Loucy (cell line): ENCODE measurements at regions not wholly inside any gene's neighbourhood (a gene's known extent, or its start where the extent isn't known, plus 50 kb on each side); places are given as distances from the start of the nearest gene placed in this dataset.

Experiments
- H2AFZ ChIP-seq: fragments of 200-600 bp; sonication (generic); 2 replicates; pipeline ENCODE4 v1.6.0; 2016; ENCODE audit warnings: antibody characterized with exemption, mild to moderate bottlenecking, low read length, moderate library complexity
- H3F3A ChIP-seq: fragments of 200-600 bp; 2 replicates; pipeline ENCODE4 v1.6.0; 2016; ENCODE audit warnings: antibody characterized with exemption, low read depth, mild to moderate bottlenecking
- H3K27me3 ChIP-seq: fragments of 200-600 bp; sonication (generic); 2 replicates; pipeline ENCODE4 v1.6.1; 2014; ENCODE audit warnings: low read length, mild to moderate bottlenecking; ENCODE audit not compliant: insufficient read depth, poor library complexity, severe bottlenecking
- H3K36me3 ChIP-seq: fragments of 200-600 bp; sonication (generic); 2 replicates; pipeline ENCODE4 v1.6.1; 2016; ENCODE audit warnings: low read length; ENCODE audit not compliant: insufficient read depth
- H3K4me1 ChIP-seq: fragments of 200-600 bp; sonication (generic); 2 replicates; pipeline ENCODE4 v1.5.1; 2014; ENCODE audit warnings: low read length, mild to moderate bottlenecking; ENCODE audit not compliant: insufficient read depth, poor library complexity, severe bottlenecking
- H3K4me2 ChIP-seq: fragments of 200-600 bp; sonication (generic); 2 replicates; pipeline ENCODE4 v1.6.0; 2014; ENCODE audit warnings: antibody characterized with exemption, low read length, low read depth, mild to moderate bottlenecking; ENCODE audit not compliant: poor library complexity, severe bottlenecking
- H3K4me3 ChIP-seq: fragments of 200-600 bp; sonication (generic); 2 replicates; pipeline ENCODE4 v1.5.1; 2014; ENCODE audit warnings: low read length, mild to moderate bottlenecking, mixed read lengths; ENCODE audit not compliant: poor library complexity, severe bottlenecking
- H3K79me2 ChIP-seq: fragments of 200-600 bp; sonication (generic); 2 replicates; pipeline ENCODE4 v1.6.1; 2014; ENCODE audit warnings: low read length; ENCODE audit not compliant: insufficient read depth
- H3K9ac ChIP-seq: fragments of 200-600 bp; sonication (generic); 2 replicates; pipeline ENCODE4 v1.6.0; 2014; ENCODE audit warnings: mild to moderate bottlenecking, low read depth, low read length, moderate library complexity; ENCODE audit not compliant: poor library complexity, severe bottlenecking
- H3K9me2 ChIP-seq: fragments of 200-600 bp; sonication (generic); replicated peaks from 2 replicates; pipeline ENCODE4 v1.6.1; 2016; ENCODE audit warnings: low read depth, low read length, mixed read lengths
- H3K9me3 ChIP-seq: fragments of 200-600 bp; sonication (generic); 2 replicates; pipeline ENCODE4 v1.6.1; 2014; ENCODE audit warnings: mild to moderate bottlenecking, antibody characterized with exemption, low read length, low read depth; ENCODE audit not compliant: insufficient read depth
- H4K20me1 ChIP-seq: fragments of 200-600 bp; sonication (generic); 2 replicates; pipeline ENCODE4 v1.6.0; 2014; ENCODE audit warnings: antibody characterized with exemption, low read length, mild to moderate bottlenecking; ENCODE audit not compliant: insufficient read depth, poor library complexity, severe bottlenecking
- CTCF ChIP-seq: fragments of 200-600 bp; sonication (generic); conservative IDR thresholded peaks from 2 replicates; pipeline ENCODE4 v1.5.1; 2014; ENCODE audit warnings: mild to moderate bottlenecking, antibody characterized with exemption, low read length
- EZH2phosphoT487 ChIP-seq: fragments of 200-600 bp; IDR thresholded peaks from 2 replicates; pipeline ENCODE4 v1.6.1; 2018; ENCODE audit warnings: antibody characterized with exemption, mild to moderate bottlenecking, moderate library complexity, borderline replicate concordance

- no peak for TF ChIP-seq EZH2phosphoT487
- no peak for TF ChIP-seq CTCF
- H4K20me1 ChIP-seq, result no peaks in the 10 kb centered on the region
- H3K9me2 ChIP-seq, result no peaks in the 10 kb centered on the region
- H2AFZ ChIP-seq, result no peak overlapping the region
- no peak overlapping the region for H3K9ac ChIP-seq
- H3K36me3 ChIP-seq, result no peaks in the 10 kb centered on the region
- no peaks in the 10 kb centered on the region for H3K4me1 ChIP-seq
- no peaks in the 10 kb centered on the region for H3K79me2 ChIP-seq
- no peaks in the 10 kb centered on the region for H3F3A ChIP-seq
- H3K4me2 ChIP-seq, result no peak overlapping the region
- H3K27me3 ChIP-seq, result no peaks in the 10 kb centered on the region
- H3K9me3 ChIP-seq, result no peaks in the 10 kb centered on the region
- no peak overlapping the region for H3K4me3 ChIP-seq
These were observed 262.4 kb upstream of the PKDCC start for GRCh38 chr2:41785251-41786022.

- Histone ChIP-seq H3K9ac (no peak overlapping the region), H2AFZ (no peak overlapping the region), H3K27me3 (no peaks in the 10 kb centered on the region), H3F3A (no peaks in the 10 kb centered on the region), H3K4me2 (no peak overlapping the region), H4K20me1 (no peaks in the 10 kb centered on the region), H3K4me1 (no peaks in the 10 kb centered on the region), H3K36me3 (no peaks in the 10 kb centered on the region), H3K9me3 (no peaks in the 10 kb centered on the region), H3K9me2 (no peaks in the 10 kb centered on the region), H3K4me3 (no peak overlapping the region), H3K79me2 (no peaks in the 10 kb centered on the region)
- TF ChIP-seq EZH2phosphoT487 (no peak), CTCF (no peak)
These were observed 256.3 kb upstream of the PKDCC start for GRCh38 chr2:41791523-41791922.

GRCh38 chr2:41803361-41803760 is 244.5 kb upstream of the PKDCC start:
- no peak overlapping the region for H2AFZ ChIP-seq

More at GRCh38 chr2:41803361-41803760, 244.5 kb upstream of the PKDCC start:
- TF ChIP-seq EZH2phosphoT487, result no peak
- TF ChIP-seq CTCF, result no peak
- no peaks in the 10 kb centered on the region for H3K36me3 ChIP-seq
- H3K9me2 ChIP-seq, result no peaks in the 10 kb centered on the region
- H3K4me3 ChIP-seq, result no peak overlapping the region
- H3K27me3 ChIP-seq, result no peaks in the 10 kb centered on the region
- H4K20me1 ChIP-seq, result no peaks in the 10 kb centered on the region
- H3K9ac ChIP-seq, result no peak overlapping the region
- no peaks in the 10 kb centered on the region for H3K79me2 ChIP-seq
- no peaks in the 10 kb centered on the region for H3F3A ChIP-seq
- no peaks in the 10 kb centered on the region for H3K4me1 ChIP-seq
- no peaks in the 10 kb centered on the region for H3K9me3 ChIP-seq
- no peak overlapping the region for H3K4me2 ChIP-seq
